ENCODE measurements at regions not wholly inside any gene's neighbourhood (a gene's known extent, or its start where the extent isn't known, plus 50 kb on each side); places are given as distances from the start of the nearest gene placed in this dataset.
A peak's percentile ranks its signal among the peaks of the same experiment; 100 is the strongest.
"Not testable (repeated sequence)": the region's sequence is repeated elsewhere in the genome, so short reads cannot be mapped to it uniquely, and the experiment has no call there.

- ATAC-seq (no peak), DNase-seq (no peak)
- TF ChIP-seq POLR2A (IDR thresholded peaks at IDR 0.05) (no peak), CTCF (IDR thresholded peaks at IDR 0.05) (no peak)
- Histone ChIP-seq H3K4me1 (no peaks in the 10 kb centered on the region), H3K9me3 (no peaks in the 10 kb centered on the region), H3K4me3 (no peak overlapping the region), H3K27me3 (no peaks in the 10 kb centered on the region), H3K36me3 (no peaks in the 10 kb centered on the region), H3K27ac (no peak overlapping the region)
- 87 to 89% (median 89%) methylated on average over 4 of the region's 4 CpGs for WGBS, 4 donors
- intact Hi-C loops (cut with DNase I) = no loop called here
Observed at GRCh38 chr20:5481872-5482271, 128.9 kb downstream of the GPCPD1 start.

GRCh38 chr20:5480824-5481600, 129.8 kb downstream of the GPCPD1 start:
- WGBS, 4 donors = 84 to 89% (median 87%) methylated on average over 6 of the region's 6 CpGs
- Histone ChIP-seq H3K36me3 (no peaks in the 10 kb centered on the region), H3K4me3 (no peak overlapping the region), H3K27ac (no peak overlapping the region), H3K9me3 (no peaks in the 10 kb centered on the region), H3K4me1 (no peaks in the 10 kb centered on the region), H3K27me3 (no peaks in the 10 kb centered on the region)
- intact Hi-C loops (cut with DNase I) = no loop called here
- no peak for DNase-seq
- ATAC-seq = no peak
- TF ChIP-seq POLR2A (IDR thresholded peaks at IDR 0.05) (no peak), CTCF (IDR thresholded peaks at IDR 0.05) (no peak)

GRCh38 chr20:5474646-5475550, 135.9 kb downstream of the GPCPD1 start:
- no peaks in the 10 kb centered on the region for H3K4me1 ChIP-seq
- H3K27me3 ChIP-seq = peaks cover 0 to 5% (median 0%) of the 10 kb centered on the region in 9 donors
- no peaks in the 10 kb centered on the region for H3K9me3 ChIP-seq
- 68 to 83% (median 77%) methylated on average over 6 to 9 of the region's 9 CpGs for WGBS, 4 donors
- H3K27ac ChIP-seq = no peak overlapping the region
- no peak for DNase-seq
- intact Hi-C loops (cut with DNase I) = no loop called here
- TF ChIP-seq CTCF (IDR thresholded peaks at IDR 0.05) (no peak), POLR2A (IDR thresholded peaks at IDR 0.05) (no peak)
- no peaks in the 10 kb centered on the region for H3K36me3 ChIP-seq
- no peak overlapping the region for H3K4me3 ChIP-seq
- no peak for ATAC-seq

DNA sequence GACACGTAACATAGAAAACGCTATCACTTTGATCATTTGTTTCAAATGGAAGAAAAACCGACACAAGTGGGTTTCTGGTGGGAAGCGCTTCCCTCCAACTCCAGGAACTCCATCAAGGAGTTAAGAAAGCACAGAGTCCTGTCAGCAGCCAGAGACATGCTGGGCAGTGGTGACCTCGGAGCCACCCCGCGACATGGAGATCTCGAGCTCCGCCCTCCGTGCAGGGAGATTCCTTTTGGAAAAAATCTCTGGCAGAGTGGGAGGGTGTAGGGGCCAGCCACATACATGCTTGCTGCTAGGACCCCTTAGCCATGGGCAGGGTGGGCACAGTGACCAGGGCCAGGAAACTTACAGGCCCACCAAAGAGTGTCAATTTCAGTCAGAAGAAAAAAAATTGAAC, 138.9 kb downstream of the GPCPD1 start:
- Histone ChIP-seq H3K27me3 (peaks cover 0 to 12% (median 0%) of the 10 kb centered on the region in 9 donors), H3K4me3 (peak overlapping the region in 5 of 12 donors; percentile 24 to 39 (median 33))
- H3K36me3 ChIP-seq; intact Hi-C loops (cut with DNase I); H3K4me1 ChIP-seq; H3K9me3 ChIP-seq; DNase-seq; H3K27ac ChIP-seq: not testable (repeated sequence)
- ATAC-seq = peak; percentile 37 to 59 (median 44)
- WGBS, 4 donors = 54 to 84% (median 64%) methylated on average over 4 of the region's 10 CpGs
